ENCODE measurements at regions not wholly inside any gene's neighbourhood (a gene's known extent, or its start where the extent isn't known, plus 50 kb on each side); places are given as distances from the start of the nearest gene placed in this dataset.

DNA sequence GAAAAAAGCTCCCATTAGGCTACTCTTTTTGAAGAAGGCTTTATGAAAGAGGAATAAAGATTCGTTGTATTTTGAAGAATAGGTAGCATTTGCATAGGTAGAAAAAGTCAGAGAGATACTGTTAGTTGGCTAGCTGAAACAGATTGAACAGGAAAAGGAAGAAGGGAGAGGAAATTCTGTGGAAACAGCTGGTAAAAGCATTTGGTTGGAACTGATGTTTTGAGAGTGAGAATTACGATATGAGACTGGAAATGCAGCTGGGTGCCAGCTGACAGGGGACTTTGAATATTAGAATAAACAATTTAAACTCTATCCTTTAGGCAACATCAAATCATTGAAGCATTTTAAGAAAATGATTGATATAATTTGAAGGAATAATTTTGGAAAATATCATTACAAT lies 96.7 kb upstream of the CNTNAP5 start:
- intact Hi-C loops (cut with micrococcal nuclease), result no loop called here
- Histone ChIP-seq H2AFZ (ENCODE audit: low read length) (no peak overlapping the region), H3K36me3 (ENCODE audit: low read depth, low read length) (no peaks in the 10 kb centered on the region), H3K27ac (ENCODE audit: low read length) (no peak overlapping the region), H3K4me1 (ENCODE audit: insufficient read depth, low read length) (no peaks in the 10 kb centered on the region), H3K27me3 (ENCODE audit: low read length) (no peaks in the 10 kb centered on the region), H4K20me1 (ENCODE audit: low read length) (no peaks in the 10 kb centered on the region), H3F3A (ENCODE audit: low read length, unreplicated experiment) (no peaks in the 10 kb centered on the region), H3K9me3 (ENCODE audit: low read length) (no peaks in the 10 kb centered on the region), H3K4me3 (ENCODE audit: low read length) (no peak overlapping the region), H3K79me2 (ENCODE audit: low read length) (no peaks in the 10 kb centered on the region), H3K4me2 (ENCODE audit: low read length) (no peak overlapping the region), H3K9ac (ENCODE audit: low read length) (no peak overlapping the region), H3K9me2 (replicated peaks; ENCODE audit: low read length) (no peaks in the 10 kb centered on the region)
- no peak for TF ChIP-seq EZH2phosphoT487 (IDR thresholded peaks at IDR 0.05; ENCODE audit: borderline replicate concordance, low read length)
- POLR2A ChIA-PET (ENCODE audit: unreplicated experiment), result no interaction called here
- no peak for ATAC-seq
- CTCF ChIA-PET, result no interaction called here
- no peak for DNase-seq
- no TSS peak for BruUV-seq (replicated peaks)

DNA sequence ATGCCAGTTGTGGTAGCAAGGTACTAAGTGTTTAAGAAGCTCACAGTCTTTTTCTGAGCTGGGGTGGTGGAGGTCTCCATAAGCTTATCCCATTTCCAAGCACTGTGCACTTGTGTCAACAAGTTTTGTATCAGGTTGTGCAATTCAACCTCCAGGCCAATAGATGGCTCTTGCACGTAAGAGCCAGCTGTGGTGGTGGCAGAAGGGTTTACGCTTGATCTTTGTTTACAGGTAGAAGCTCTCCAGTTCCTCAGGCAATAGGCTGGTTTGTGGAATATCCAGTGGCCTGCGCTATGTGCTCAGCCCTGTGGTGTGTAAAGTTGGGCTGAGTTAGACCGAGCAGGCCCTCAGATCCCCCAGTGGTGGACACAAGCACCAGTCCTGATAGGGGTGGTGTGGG lies 89.7 kb upstream of the CNTNAP5 start:
- no peak overlapping the region for H3K27ac ChIP-seq (ENCODE audit: low read length)
- TF ChIP-seq EZH2phosphoT487 (IDR thresholded peaks at IDR 0.05; ENCODE audit: borderline replicate concordance, low read length), result no peak
- TF ChIP-seq, protein P1, sequence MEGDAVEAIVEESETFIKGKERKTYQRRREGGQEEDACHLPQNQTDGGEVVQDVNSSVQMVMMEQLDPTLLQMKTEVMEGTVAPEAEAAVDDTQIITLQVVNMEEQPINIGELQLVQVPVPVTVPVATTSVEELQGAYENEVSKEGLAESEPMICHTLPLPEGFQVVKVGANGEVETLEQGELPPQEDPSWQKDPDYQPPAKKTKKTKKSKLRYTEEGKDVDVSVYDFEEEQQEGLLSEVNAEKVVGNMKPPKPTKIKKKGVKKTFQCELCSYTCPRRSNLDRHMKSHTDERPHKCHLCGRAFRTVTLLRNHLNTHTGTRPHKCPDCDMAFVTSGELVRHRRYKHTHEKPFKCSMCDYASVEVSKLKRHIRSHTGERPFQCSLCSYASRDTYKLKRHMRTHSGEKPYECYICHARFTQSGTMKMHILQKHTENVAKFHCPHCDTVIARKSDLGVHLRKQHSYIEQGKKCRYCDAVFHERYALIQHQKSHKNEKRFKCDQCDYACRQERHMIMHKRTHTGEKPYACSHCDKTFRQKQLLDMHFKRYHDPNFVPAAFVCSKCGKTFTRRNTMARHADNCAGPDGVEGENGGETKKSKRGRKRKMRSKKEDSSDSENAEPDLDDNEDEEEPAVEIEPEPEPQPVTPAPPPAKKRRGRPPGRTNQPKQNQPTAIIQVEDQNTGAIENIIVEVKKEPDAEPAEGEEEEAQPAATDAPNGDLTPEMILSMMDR (conservative IDR thresholded peaks at IDR 0.05; ENCODE audit: low read depth, low read length), result peak; percentile 36; the same call in 1 of the 2 replicates
- DNase-seq, result no peak
- POLR2A ChIA-PET (ENCODE audit: unreplicated experiment), result no interaction called here
- no peaks in the 10 kb centered on the region for H3K27me3 ChIP-seq (ENCODE audit: low read length)
- no peak overlapping the region for H3K4me3 ChIP-seq (ENCODE audit: low read length)
- CTCF ChIA-PET, result no interaction called here
- no peaks in the 10 kb centered on the region for H3K36me3 ChIP-seq (ENCODE audit: low read depth, low read length)
- H3K9ac ChIP-seq (ENCODE audit: low read length), result no peak overlapping the region
- peaks cover 5% of the 10 kb centered on the region for H3K4me1 ChIP-seq (ENCODE audit: insufficient read depth, low read length)
- H2AFZ ChIP-seq (ENCODE audit: low read length), result no peak overlapping the region
- no TSS peak for BruUV-seq (replicated peaks)
- H4K20me1 ChIP-seq (ENCODE audit: low read length), result no peaks in the 10 kb centered on the region
- H3K9me2 ChIP-seq (replicated peaks; ENCODE audit: low read length), result no peaks in the 10 kb centered on the region
- no peak for ATAC-seq
- H3F3A ChIP-seq (ENCODE audit: low read length, unreplicated experiment), result no peaks in the 10 kb centered on the region
- no peak overlapping the region for H3K4me2 ChIP-seq (ENCODE audit: low read length)
- H3K9me3 ChIP-seq (ENCODE audit: low read length), result no peaks in the 10 kb centered on the region
- intact Hi-C loops (cut with micrococcal nuclease), result no loop called here
- H3K79me2 ChIP-seq (ENCODE audit: low read length), result no peaks in the 10 kb centered on the region

DNA sequence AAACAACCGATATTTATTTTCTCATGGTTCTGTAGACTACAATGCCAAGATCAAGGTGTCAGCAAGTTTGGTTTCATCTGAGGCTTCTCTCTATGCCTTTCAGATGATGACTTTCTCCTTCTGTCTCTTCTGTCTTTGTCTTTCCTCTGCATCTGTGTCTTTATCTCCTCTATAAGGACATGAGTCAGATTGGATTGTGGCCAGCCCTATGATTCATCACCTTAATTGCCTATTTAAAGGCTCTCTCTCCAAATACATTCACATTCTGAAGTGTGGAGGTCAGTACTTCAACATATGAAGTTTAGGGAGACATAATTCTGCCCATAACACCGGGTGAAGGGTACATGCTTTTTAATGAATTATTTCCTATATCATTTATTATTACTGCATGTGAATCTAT lies 71.2 kb upstream of the CNTNAP5 start:
- POLR2A ChIA-PET (ENCODE audit: unreplicated experiment), result no interaction called here
- Histone ChIP-seq H3K4me3 (ENCODE audit: low read length) (no peak overlapping the region), H2AFZ (ENCODE audit: low read length) (no peak overlapping the region), H3K4me2 (ENCODE audit: low read length) (no peak overlapping the region), H3K9me2 (replicated peaks; ENCODE audit: low read length) (no peaks in the 10 kb centered on the region), H3F3A (ENCODE audit: low read length, unreplicated experiment) (no peaks in the 10 kb centered on the region), H4K20me1 (ENCODE audit: low read length) (no peaks in the 10 kb centered on the region), H3K27me3 (ENCODE audit: low read length) (no peaks in the 10 kb centered on the region), H3K9ac (ENCODE audit: low read length) (no peak overlapping the region), H3K4me1 (ENCODE audit: insufficient read depth, low read length) (peaks cover 24% of the 10 kb centered on the region), H3K79me2 (ENCODE audit: low read length) (no peaks in the 10 kb centered on the region), H3K27ac (ENCODE audit: low read length) (no peak overlapping the region), H3K36me3 (ENCODE audit: low read depth, low read length) (no peaks in the 10 kb centered on the region), H3K9me3 (ENCODE audit: low read length) (no peaks in the 10 kb centered on the region)
- no peak for TF ChIP-seq EZH2 (IDR thresholded peaks at IDR 0.05; ENCODE audit: low read length, unreplicated experiment)
- TF ChIP-seq EZH2phosphoT487 (IDR thresholded peaks at IDR 0.05; ENCODE audit: borderline replicate concordance, low read length), result no peak
- TF ChIP-seq, protein P1 (conservative IDR thresholded peaks at IDR 0.05; ENCODE audit: low read depth, low read length), result no peak
- intact Hi-C loops (cut with micrococcal nuclease), result no loop called here
- CTCF ChIA-PET, result no interaction called here
- DNase-seq (peak; percentile 97), ATAC-seq (peak; percentile 87)
- no TSS peak for BruUV-seq (replicated peaks)

Measured in PC-3 (cell line).